ENCODE measurements at regions not wholly inside any gene's neighbourhood (a gene's known extent, or its start where the extent isn't known, plus 50 kb on each side); places are given as distances from the start of the nearest gene placed in this dataset.

DNA sequence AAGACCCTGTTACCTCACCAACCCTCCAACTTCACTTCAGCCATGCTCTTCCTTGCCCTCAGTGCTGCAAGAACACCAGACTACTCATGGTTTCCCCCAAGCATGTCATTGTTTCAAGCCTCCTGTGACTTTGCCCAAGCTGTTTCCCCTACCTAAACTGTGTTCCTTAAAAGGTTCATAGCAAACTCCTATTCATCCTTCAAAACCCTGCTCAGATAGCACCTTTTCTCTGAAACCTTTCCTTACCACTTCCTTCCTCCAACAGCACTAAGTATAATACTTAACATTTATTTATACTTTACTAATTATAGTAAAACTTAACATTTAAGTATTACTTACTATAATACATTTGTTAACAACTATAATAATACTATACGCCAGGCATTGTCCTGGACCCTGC is 136.2 kb downstream of the CCT6B start:
- no peak for DNase-seq

GRCh38 chr17:34823023-34823422 is 138.2 kb downstream of the CCT6B start:
- DNase-seq, result no peak

DNA sequence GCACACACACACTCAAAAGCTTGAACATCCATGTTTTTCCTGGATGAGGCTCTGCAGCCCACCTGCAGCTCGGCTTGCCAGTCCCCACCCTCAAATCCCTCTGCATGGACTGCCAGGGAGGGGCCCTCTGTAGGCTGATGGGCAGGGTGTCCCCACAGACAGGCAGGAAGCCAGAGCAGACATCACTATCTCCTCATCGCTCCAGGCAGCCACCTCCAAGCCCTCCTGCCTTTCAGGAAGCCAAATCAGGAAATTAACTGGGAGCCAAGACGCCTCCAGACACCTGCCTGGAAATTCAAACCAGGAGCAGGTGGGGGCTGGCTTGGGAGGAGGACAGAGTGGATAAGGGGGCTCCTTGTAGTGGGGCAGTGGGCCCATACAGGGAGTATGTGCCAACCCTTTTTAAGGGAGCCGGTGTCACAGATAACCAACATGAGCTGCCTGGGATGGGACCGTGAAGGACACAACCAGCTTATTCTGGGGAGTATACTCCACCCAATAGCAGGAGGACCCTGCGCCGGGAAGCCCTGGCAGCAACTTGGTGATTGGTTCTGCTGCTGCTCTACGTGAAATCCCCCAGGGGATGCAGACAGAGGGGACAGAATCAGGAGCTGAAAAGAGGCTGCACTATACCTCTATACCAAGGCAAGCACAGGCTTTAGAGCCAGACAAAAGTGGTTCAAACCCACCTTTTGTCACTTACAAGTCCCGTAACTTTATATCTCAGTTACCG is 139.1 kb downstream of the CCT6B start:
- no peak for DNase-seq

DNA sequence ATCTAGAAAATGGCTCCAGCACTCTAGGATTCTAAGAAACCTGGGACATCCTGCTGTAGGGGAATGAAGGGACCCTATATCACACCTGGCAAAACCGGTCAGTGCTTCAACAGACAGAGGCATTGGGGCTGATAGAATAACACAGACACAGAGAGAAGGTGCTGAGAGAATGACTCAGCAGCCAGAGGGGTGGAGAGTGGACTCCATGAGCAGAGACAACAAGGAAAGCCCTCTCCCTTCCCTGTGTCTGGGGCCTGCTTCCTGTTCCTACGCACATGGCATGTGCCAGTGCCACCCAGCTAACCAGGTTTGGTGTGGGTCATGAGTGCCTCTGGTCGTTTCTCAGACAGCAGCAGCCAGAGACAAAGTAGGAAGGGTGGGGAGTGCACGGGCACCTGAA is 140.3 kb downstream of the CCT6B start:
- DNase-seq, result no peak

DNA sequence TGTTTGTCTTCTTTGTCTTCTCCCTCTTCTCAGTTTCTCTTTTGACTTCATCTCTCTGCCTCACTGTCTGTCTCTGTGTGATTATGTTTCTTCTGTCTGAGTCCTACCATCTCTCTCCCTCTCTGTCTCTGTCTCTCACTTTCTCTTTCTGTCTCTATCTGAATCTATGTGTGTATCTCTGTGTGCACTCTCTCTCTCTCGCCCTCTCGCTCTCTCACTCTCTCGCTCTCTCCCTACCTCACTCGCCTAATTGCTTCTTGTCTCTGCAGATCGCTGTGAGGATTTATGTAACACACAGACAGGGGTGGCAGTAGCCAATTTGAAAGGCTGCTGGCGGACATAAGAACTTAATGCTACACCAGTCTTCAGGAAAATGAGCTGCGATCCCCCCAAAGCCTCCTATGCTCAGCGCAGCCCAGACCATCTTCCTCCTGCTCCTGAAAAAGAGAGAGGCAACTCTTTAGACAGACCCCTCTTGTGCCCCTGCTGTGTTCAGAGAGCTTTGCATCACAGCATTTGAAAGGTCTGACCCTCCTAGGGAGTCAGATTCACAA is 140.9 kb downstream of the CCT6B start:
- DNase-seq, result no peak

- no peak for DNase-seq
Measured at GRCh38 chr17:34817252-34818035, 143.8 kb downstream of the CCT6B start.

DNA sequence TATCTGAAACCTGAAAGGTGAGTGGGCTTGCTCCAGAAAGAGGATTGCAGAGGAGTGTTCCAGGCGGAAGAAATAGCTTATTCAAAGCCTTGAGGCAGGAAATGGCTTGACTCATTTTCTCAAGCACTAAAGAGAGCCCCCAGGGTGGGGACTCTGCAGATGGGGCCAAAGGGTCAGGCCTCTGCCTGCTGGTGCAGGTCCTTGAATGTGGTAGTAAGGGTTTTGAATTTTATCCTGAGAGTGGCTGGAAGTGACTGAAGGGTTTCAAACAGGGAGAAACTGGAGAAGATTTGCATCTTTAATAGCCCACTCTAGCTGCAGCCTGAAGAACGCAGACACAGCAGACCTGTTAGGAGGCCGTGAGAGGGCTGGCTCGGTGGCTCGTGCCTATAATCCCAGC is 144.4 kb downstream of the CCT6B start:
- DNase-seq, result no peak

- DNase-seq, result no peak
Measured at GRCh38 chr17:34813290-34813689, 148.0 kb downstream of the CCT6B start.

- DNase-seq, result no peak
Measured at GRCh38 chr17:34811561-34811960, 149.7 kb downstream of the CCT6B start.

DNA sequence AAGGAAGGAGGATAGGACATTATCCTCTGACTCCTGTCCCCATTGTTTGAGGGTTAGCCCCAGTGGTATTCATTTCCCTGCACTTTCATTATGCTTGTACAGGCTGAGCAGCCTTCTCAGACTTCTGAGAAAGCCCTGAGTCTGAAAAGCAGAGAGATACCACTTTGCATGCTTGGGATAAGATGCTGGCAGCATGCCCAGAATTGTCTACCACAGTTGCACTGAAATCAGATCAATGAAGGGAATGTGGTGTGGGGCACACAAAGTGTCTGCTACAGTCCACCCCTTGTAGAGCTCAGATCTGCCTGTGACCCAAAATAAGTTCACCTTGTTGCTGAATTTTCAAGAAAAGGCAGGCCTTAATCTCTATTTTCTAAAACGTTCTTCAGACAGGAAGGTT is 160.6 kb downstream of the CCT6B start:
- no peak for DNase-seq

DNA sequence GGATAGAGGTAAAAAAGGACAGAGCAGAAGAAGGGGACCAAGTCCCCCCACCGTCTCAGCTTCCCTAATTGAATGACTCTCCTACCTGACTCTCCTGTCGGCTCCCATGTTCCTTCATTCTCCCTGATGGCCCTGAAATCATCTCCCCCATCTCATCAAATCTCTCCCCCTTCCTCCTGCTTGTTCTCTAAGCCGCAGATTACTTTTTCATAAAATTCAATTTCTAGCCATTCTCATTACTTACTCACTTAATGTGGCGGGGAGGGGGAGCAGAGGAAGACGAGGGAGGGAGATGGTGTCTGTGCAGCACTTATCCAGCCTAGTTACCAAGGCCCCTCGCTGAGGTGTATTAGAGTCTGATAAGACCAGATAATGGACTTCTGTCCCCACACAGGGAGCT is 161.5 kb downstream of the CCT6B start:
- DNase-seq, result no peak

DNA sequence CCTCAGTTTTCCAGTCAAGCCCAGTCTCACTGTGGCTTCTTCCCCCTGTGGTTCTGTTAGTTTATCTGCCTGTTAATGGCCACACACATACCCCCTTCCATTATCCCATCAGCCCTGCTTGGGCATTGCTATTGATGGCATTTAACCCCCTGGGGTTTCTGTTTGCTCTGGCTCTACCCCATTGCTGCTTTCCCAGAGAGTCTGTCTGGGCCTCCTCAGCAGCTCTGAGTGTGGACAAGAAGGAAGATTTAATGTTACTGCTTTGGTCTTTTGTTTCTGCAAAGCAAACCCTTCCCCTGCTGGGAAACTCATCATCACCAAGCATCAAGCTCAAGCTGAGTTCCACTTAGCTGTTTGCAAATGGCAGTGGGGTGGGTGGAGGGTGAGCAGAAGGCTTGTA is 162.7 kb downstream of the CCT6B start:
- DNase-seq, result no peak

- DNase-seq, result peak; percentile 2
Measured at GRCh38 chr17:34797720-34798119, 163.5 kb downstream of the CCT6B start.

DNA sequence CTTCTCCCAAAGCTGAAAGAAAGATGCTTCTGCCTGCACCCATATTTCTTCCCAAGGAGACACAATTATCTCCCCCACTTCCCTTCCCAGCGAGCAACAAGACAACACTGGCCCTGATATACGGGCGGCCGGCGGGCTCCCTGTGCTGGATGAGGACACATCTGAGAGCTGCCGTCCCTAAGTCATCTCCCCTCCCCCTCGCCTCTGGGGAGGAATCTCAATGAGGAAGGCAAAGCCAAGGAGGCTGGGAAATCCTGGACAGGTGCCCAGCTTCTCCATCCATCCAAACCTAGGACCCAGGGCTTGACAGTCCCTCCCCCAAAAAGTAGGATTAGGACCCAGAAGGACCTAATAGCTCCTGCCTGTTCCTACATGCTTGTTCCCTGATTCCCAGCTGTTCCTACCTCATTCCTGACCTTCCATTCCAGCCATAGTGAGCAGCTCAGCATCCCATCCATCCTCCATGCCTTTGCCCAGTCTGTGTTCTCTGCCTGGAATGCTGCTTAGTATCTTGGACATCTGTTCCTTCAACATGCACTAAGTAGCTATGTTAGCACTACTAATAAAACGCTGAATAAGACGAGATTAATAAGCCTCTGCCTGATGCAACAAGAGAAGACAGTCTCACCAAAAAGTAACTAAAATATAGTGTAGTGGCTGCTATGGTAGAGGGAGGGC is 167.9 kb downstream of the CCT6B start:
- no peak for DNase-seq

GRCh38 chr17:34788696-34789095 is 172.6 kb downstream of the CCT6B start:
- no peak for DNase-seq

- no peak for DNase-seq
Measured at GRCh38 chr17:34784526-34784925, 176.7 kb downstream of the CCT6B start.

- no peak for DNase-seq
Measured at GRCh38 chr17:34782271-34782670, 179.0 kb downstream of the CCT6B start.

DNA sequence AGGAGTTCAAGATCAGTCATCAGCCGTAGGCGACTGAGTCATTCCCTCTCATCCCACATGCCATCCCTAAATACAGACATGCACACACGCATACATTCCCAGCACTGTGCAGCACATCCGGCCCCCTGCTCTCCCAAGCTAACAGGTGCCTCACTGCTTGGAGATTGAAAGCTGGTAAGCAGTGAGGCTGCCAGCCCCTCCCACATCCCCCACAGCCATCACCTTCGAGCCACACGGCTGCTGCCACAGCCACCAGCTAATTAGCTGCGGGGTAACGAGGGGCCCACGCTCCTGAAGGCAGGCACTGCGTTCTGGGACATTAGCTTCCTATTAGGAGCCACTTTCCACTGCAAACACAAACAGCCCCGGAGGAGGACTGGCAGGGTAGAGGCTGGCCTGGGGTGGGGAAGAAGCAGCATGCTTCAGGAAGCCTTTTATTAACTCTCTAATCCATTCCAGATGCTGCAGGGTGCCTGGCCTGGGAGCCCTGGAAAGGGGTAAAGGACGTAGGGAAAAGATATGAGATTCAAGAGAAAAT is 179.6 kb downstream of the CCT6B start:
- no peak for DNase-seq

DNA sequence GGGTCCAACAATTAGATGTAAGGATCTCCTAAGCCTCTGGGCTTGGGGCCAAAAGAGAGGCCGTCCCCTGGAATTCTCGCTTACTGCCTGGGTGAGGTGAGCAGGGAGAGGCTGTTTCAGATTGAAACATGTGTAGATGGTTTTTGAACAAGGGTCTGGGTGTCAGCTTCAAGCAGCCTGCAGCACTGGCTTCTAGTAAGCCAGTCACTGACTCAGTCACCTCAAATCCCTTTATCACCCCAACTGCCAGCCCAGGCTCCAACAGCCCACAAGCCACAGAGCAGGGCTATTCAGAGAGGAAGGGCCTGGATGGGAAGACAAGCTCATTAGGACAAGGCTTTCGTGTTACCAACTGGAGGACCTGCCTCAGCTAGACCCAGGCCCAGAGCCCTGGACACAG is 180.2 kb downstream of the CCT6B start:
- no peak for DNase-seq

DNA sequence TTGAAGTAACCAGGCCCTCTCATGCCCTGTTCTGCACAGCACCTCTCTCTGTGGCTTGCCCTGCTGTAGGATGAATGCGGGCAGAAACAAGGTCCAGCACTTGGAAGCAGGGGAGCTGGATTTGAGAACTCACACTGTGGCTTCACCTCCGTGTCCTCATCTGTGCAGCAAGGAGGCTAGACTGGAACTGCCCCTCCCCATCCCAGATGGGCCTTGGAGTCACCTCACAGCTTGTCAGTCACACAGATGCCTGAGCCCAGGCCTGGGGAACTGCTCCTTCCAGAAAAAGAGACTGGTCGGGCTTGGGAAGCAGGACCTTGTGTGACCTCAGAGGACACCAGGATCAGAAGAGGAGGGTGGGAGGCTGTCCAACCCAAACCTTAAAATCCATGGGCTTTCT is 180.8 kb downstream of the CCT6B start:
- no peak for DNase-seq

DNA sequence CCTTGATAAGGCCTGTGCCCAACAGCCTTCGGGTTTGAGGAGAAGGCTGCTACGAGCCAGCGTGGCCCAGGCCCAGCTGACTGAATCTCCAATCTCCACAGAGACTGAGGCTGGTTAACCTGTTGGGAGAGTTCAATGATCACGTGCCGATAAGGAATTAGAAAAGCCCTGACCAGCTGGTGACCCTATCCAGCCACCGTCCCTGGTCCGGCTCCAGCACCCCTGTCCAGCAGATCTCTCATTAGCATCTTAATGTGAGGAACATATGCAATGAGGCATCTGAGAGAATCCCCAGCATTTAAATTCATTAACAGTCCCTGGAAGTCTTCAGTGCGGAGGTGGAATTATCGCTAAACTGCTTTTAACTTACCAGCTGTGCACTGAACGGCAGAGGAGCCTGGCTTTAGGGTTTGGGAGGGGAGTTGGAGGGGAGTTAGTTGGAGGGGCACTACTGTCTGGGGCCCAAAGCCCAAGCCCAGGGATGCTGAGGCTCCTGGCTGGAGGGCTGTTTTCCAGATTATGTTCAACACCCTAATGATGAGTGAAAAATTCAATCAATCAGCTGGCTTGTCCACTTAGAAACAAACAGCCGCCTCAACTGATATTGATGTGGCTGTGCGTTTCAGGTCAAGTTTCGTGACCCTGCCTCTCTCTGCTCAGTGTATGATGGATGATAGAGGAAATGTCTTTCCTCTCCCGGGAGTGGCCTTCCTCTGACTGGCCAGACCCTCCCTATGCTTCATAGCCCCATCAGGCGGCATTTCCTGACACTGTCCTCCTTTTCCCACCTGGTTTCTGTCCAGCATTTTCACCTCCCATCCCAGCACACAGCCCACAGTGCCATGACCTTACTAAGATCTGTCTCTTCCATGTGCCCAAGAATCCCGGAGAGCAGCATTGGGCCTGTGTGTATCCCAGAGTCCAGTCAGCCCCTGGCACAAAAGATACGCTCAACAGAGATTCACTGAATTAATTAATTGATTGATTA is 184.5 kb downstream of the CCT6B start:
- no peak for DNase-seq

DNA sequence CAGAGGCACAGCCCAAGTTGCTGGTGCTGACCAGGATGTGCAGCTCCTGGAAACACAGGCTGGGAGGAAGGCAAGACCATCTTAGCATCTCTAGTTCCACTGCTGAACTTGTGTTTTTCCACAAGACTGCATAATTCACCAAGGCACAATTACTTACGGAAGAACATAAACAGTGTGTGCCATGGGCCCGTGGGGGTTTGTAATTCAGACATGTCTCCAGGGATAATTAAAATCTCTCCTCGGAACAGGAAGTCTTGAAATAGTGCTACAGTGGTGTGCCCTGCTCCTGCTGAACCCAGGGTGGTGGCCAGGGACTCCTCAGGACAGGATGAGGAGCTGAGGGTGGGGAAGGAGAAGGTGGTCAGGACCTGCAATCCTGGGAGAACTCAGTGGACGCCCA is 188.2 kb downstream of the CCT6B start:
- DNase-seq, result no peak
